Heart left ventricle (tissue), 13 donors: ENCODE measurements at regions not wholly inside any gene's neighbourhood (a gene's known extent, or its start where the extent isn't known, plus 50 kb on each side); places are given as distances from the start of the nearest gene placed in this dataset.

ENCODE experiments used
- POLR2A ChIP-seq, 2 donors: fragments of 450-650 bp; IDR thresholded peaks; one replicate each; pipeline ENCODE4 v1.6.1; 2017; ENCODE audit warnings: antibody characterized with exemption in 2 of 2, mild to moderate bottlenecking in 2 of 2, moderate library complexity in 2 of 2
- TF ChIP-seq, protein P1 (sequence below), 12 donors: fragments of 200-600 bp; sonication (generic) in 4 of 12; IDR thresholded peaks; one replicate each; pipeline versions ENCODE4 v1.5.0 to v1.8.0; 2018 to 2022; ENCODE audit warnings: antibody characterized with exemption in 12 of 12, mild to moderate bottlenecking in 5 of 12
- donor health status: ischemic (EF 13 %, LVEDD 7.1; RV severe dilation, severe dysfunction).
- donor health status: DM: no; HTN: yes; CAD: no.
- donor health status: DM: no; HTN: no; CAD: no.
- donor health status: ischemic (EF 25% LVEDD 6.9; RV normal size, moderate dysfunction).
- donor health status: ischemic (EF 25% LVEDD 5.7; RV mildly dilated, moderate dysfunction).
- donor health status: ischemic (EF 35%, LVEDD 5.7; RV mildly dilated, moderate dysfunction).
- donor health status: nonischemic (EF 11% LVEDD 7.7; RV severe dilation, severe dysfunction).
- donor health status: DM: yes; HTN: yes; CAD: no.
- donor health status: PGD.
- donor health status: ischemic (EF 29% LVEDD 5.4; RV normal size, mild dysfunction).
- donor health status: nonischemic (EF 23%, LVEDD 6.1; RV moderate dilation, normal function).

DNA sequence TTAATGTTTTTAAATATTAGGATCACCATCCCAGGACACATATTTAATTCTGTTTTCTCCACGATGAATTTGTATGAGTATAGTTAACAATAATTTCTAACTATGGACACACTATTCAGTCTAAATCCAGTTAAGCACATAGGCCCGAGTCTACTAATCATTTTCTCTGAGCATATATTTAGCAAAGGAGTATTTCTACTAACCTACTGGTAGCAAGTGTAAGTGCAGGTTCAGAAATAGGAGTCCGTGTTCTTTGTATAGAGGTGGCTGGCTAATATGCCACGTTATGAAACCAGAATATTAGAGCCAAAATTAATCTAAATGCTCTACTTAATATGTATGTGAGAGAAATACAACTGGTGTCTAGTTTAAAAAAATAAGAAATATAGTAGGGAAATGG, 416.6 kb upstream of the NXPH2 start:
- TF ChIP-seq, protein P1, sequence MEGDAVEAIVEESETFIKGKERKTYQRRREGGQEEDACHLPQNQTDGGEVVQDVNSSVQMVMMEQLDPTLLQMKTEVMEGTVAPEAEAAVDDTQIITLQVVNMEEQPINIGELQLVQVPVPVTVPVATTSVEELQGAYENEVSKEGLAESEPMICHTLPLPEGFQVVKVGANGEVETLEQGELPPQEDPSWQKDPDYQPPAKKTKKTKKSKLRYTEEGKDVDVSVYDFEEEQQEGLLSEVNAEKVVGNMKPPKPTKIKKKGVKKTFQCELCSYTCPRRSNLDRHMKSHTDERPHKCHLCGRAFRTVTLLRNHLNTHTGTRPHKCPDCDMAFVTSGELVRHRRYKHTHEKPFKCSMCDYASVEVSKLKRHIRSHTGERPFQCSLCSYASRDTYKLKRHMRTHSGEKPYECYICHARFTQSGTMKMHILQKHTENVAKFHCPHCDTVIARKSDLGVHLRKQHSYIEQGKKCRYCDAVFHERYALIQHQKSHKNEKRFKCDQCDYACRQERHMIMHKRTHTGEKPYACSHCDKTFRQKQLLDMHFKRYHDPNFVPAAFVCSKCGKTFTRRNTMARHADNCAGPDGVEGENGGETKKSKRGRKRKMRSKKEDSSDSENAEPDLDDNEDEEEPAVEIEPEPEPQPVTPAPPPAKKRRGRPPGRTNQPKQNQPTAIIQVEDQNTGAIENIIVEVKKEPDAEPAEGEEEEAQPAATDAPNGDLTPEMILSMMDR (IDR thresholded peaks at IDR 0.05): peak in 2 of 12 donors; percentile 12 to 14
- TF ChIP-seq POLR2A (IDR thresholded peaks at IDR 0.05): no peak
